ENCODE measurements at regions not wholly inside any gene's neighbourhood (a gene's known extent, or its start where the extent isn't known, plus 50 kb on each side); places are given as distances from the start of the nearest gene placed in this dataset.

GRCh38 chr18:22607284-22607635 is 189.5 kb upstream of the CTAGE1 start:
- POLR2A ChIA-PET, result no interaction called here
- CTCF ChIA-PET, result no interaction called here

DNA sequence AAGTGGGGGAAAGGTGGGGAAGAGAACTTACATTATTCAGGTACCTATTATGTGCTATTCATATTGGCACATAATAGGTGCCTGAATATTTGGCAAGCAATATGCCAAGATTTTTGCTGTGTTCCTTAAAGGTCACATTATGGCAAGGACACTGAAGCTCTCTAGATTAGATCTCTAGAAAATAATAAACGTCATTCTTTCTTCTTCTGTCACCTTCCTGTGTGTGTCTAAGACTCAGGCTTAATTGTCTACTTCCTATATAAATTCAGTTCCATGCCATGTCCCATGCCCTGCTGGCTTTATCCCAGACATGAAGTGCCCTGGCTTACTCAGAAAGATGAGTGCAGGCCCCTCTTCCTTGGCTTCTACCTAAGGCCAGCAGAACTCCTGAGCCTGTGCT is 191.1 kb upstream of the CTAGE1 start:
- POLR2A ChIA-PET, result no interaction called here
- no peak for DNase-seq (ENCODE audit: low read depth, low spot score)
- TF ChIP-seq, protein P1, sequence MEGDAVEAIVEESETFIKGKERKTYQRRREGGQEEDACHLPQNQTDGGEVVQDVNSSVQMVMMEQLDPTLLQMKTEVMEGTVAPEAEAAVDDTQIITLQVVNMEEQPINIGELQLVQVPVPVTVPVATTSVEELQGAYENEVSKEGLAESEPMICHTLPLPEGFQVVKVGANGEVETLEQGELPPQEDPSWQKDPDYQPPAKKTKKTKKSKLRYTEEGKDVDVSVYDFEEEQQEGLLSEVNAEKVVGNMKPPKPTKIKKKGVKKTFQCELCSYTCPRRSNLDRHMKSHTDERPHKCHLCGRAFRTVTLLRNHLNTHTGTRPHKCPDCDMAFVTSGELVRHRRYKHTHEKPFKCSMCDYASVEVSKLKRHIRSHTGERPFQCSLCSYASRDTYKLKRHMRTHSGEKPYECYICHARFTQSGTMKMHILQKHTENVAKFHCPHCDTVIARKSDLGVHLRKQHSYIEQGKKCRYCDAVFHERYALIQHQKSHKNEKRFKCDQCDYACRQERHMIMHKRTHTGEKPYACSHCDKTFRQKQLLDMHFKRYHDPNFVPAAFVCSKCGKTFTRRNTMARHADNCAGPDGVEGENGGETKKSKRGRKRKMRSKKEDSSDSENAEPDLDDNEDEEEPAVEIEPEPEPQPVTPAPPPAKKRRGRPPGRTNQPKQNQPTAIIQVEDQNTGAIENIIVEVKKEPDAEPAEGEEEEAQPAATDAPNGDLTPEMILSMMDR (IDR thresholded peaks at IDR 0.05; ENCODE audit: insufficient read depth, low read length, missing control alignments), result no peak
- CTCF ChIA-PET, result no interaction called here
- H3K4me3 ChIP-seq (ENCODE audit: low read depth, low read length), result no peak overlapping the region

More at GRCh38 chr18:22607284-22607635, 189.5 kb upstream of the CTAGE1 start:
- H3K4me3 ChIP-seq (ENCODE audit: low read depth, low read length), result no peak overlapping the region
- TF ChIP-seq, protein P1 (IDR thresholded peaks at IDR 0.05; ENCODE audit: insufficient read depth, low read length, missing control alignments), result no peak
- no peak for DNase-seq (ENCODE audit: low read depth, low spot score)

GRCh38 chr18:22609642-22610041 is 191.9 kb upstream of the CTAGE1 start:
- DNase-seq (ENCODE audit: low read depth, low spot score), result no peak

GRCh38 chr18:22613058-22613690 is 195.5 kb upstream of the CTAGE1 start:
- no peak overlapping the region for H3K4me3 ChIP-seq (ENCODE audit: low read depth, low read length)
- ChIA-PET CTCF (no interaction called here), POLR2A (no interaction called here)
- TF ChIP-seq, protein P1 (IDR thresholded peaks at IDR 0.05; ENCODE audit: insufficient read depth, low read length, missing control alignments), result no peak
- no peak for DNase-seq (ENCODE audit: low read depth, low spot score)

More at GRCh38 chr18:22609642-22610041, 191.9 kb upstream of the CTAGE1 start:
- H3K4me3 ChIP-seq (ENCODE audit: low read depth, low read length), result no peak overlapping the region
- CTCF ChIA-PET, result interaction anchor here (1.7 kb wide), 1 partner anchor 15 kb away, joined by 5 read pairs; no protein-coding TSS in a partner anchor
- POLR2A ChIA-PET, result no interaction called here
- TF ChIP-seq, protein P1 (IDR thresholded peaks at IDR 0.05; ENCODE audit: insufficient read depth, low read length, missing control alignments), result no peak

- ChIA-PET CTCF (no interaction called here), POLR2A (no interaction called here)
- TF ChIP-seq, protein P1 (IDR thresholded peaks at IDR 0.05; ENCODE audit: insufficient read depth, low read length, missing control alignments), result no peak
- H3K4me3 ChIP-seq (ENCODE audit: low read depth, low read length), result no peak overlapping the region
- no peak for DNase-seq (ENCODE audit: low read depth, low spot score)
Observed at GRCh38 chr18:22613788-22614187, 196.1 kb upstream of the CTAGE1 start.

GRCh38 chr18:22623513-22623912 is 205.8 kb upstream of the CTAGE1 start:
- H3K4me3 ChIP-seq (ENCODE audit: low read depth, low read length), result no peak overlapping the region
- ChIA-PET POLR2A (no interaction called here), CTCF (no interaction called here)
- DNase-seq (ENCODE audit: low read depth, low spot score), result no peak
- TF ChIP-seq, protein P1 (IDR thresholded peaks at IDR 0.05; ENCODE audit: insufficient read depth, low read length, missing control alignments), result no peak
